Thyroid gland (tissue), 4 donors: ENCODE measurements at regions not wholly inside any gene's neighbourhood (a gene's known extent, or its start where the extent isn't known, plus 50 kb on each side); places are given as distances from the start of the nearest gene placed in this dataset.

ENCODE experiments used
- CTCF ChIP-seq, 6 experiments: fragments of 200-600 bp in 3 of 6; fragments of 450-650 bp in 3 of 6; sonication (generic) in 3 of 6; IDR thresholded peaks; one replicate each; pipeline ENCODE4 v1.5.1; 2016 to 2019; ENCODE audit warnings: antibody characterized with exemption in 6 of 6, mild to moderate bottlenecking in 2 of 6, inconsistent platforms in 1 of 6, moderate library complexity in 1 of 6
- POLR2A ChIP-seq, 2 donors: fragments of 450-650 bp; IDR thresholded peaks; one replicate each; pipeline ENCODE4 v1.6.1; 2017; ENCODE audit warnings: antibody characterized with exemption in 2 of 2, mild to moderate bottlenecking in 2 of 2, moderate library complexity in 1 of 2

- TF ChIP-seq POLR2A (IDR thresholded peaks at IDR 0.05) (no peak), CTCF (IDR thresholded peaks at IDR 0.05) (no peak)
These were observed 438.1 kb downstream of the LMO4 start for GRCh38 chr1:87766737-87767136.
